Dermis blood vessel endothelial cell (primary cell): ENCODE measurements at regions not wholly inside any gene's neighbourhood (a gene's known extent, or its start where the extent isn't known, plus 50 kb on each side); places are given as distances from the start of the nearest gene placed in this dataset.
A peak's percentile ranks its signal among the peaks of the same experiment; 100 is the strongest.
"Not testable (repeated sequence)": the region's sequence is repeated elsewhere in the genome, so short reads cannot be mapped to it uniquely, and the experiment has no call there.

ENCODE experiments used
- DNase-seq: peaks from one replicate; pipeline ENCODE4 v3.0.0; 2010

DNA sequence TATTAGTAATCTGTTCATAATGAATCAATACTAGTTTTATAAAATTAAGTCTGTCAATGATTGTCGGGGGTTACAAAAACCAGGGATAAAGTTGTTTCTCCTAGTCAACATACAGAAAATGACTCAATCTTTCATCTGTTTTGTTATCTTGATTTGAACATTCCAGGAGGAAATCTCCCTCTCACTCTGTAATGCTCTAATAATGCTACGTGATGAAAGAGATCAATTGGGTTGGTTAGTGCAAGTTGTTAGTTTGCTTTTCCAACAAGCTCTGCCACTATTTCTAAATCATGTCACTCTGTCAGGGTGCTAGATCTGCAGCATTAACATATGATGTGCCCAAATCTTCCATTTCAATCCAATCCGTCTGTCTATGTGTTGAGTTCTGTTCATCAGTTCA lies 379.5 kb upstream of the GJE1 start:
- DNase-seq, result no peak

DNA sequence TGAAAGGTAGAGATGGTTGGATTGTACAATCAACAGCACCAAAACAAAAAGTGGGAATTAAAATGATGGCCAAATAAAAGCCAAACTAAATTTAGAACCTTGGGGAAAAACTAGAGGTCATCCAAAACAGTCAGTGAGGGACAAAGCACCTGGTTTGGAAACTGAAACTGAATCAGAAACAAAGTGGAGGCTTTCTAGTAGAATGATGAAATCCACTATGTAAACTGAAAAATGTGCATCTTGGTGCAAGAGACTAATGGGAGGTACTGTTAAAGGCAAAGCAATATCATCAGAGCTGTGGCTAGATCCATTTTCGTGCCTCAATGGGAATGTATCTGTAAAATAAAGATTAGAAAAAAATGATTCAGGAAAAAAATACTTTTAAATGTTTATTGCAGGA lies 380.0 kb upstream of the GJE1 start:
- DNase-seq, result no peak

DNA sequence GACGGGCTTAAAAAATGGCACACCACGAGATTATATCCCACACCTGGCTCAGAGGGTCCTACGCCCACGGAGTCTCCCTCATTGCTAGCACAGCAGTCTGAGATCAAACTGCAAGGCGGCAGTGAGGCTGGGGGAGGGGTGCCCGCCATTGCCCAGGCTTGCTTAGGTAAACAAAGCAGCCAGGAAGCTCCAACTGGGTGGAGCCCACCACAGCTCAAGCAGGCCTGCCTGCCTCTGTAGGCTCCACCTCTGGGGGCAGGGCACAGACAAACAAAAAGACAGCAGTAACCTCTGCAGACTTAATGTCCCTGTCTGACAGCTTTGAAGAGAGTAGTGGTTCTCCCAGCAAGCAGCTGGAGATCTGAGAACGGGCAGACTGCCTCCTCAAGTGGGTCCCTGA lies 386.4 kb upstream of the GJE1 start:
- not testable (repeated sequence) for DNase-seq

DNA sequence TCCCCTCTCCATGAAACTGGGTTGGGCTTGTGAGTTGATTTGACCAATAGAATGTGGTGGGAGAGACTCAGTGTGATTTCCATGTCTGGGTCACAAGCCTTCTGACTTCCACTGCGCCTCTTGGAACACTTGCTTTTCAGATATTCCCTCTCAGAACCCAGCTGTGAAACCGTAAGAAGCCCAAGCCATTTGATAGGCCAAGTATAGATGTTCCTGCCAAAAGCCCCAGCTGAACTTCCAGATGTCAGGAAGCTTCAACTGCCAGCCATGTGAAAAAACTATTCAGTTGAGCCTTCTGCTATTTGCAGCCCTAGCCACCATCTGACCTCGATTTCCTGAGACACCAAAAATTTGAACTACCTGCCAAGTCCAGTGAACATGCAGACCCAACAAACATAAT lies 387.8 kb upstream of the GJE1 start:
- peak; percentile 89 for DNase-seq

DNA sequence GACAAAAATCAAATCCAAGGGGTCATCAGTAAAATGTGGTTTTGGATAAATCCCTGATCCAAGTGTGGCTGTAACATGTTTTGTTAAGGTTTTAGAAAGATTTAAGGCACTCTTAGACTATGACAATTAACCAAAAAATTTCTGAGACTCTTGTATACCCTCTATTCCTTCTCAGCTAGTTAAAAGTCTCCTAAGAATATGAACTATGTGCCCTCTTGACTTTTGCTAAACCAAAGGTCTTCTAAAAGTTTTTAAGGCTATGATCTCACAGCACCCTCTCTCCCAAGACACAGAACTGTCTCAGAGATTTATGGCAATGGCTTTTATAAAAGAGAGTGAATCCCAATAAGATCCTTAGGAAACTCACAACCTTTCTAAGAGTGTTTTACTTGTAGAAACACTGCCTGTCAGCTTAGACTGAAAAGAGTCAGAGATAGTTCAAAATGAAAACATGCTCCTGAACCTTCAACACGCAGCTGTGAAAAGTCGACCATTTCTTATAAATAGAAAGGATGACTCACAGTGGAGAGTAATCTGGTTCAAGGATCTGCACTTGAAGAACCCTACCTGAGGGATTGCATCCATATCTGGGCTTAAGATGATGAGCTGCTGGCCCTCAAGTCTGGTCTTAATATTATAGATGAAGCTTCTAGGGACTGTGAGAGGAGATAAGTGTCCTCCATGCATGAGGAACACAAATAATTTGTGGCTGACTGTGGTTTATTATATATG lies 388.4 kb upstream of the GJE1 start:
- DNase-seq, result peak; percentile 16

DNA sequence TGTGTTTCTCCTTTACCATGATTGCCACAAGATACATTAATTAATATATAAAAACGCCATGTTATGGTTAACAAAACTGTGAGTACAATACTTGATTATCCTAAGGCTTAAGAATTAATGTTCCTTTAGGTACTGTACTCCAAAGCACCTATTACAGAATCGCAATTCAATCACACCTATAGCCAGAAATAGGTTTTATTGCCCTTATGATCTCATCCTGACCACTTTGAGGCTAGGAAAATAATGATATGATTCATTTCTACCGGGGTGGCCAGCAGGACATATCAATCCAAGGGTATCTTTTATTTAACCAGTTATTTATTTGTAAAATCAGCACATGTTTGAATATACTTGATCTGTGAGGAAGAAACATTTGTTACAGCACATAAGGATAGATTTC lies 396.6 kb upstream of the GJE1 start:
- no peak for DNase-seq

DNA sequence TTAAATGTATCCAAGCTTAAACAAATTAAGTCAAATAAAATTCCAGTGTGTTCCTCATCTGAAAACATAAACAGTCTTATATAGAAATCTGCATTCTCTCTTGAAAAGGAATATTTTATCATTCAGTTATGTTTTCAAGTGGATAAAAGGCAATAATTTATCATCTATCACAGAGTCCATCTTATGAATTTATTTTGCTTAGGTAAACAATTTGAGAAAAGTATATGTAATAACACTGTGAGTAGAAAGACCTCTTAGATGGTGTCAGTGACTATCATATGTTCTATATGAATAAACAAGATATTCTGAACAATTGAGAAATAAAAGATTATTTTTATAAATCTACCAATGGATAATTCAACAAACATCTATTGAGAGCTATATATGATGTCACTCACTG lies 397.6 kb upstream of the GJE1 start:
- no peak for DNase-seq

DNA sequence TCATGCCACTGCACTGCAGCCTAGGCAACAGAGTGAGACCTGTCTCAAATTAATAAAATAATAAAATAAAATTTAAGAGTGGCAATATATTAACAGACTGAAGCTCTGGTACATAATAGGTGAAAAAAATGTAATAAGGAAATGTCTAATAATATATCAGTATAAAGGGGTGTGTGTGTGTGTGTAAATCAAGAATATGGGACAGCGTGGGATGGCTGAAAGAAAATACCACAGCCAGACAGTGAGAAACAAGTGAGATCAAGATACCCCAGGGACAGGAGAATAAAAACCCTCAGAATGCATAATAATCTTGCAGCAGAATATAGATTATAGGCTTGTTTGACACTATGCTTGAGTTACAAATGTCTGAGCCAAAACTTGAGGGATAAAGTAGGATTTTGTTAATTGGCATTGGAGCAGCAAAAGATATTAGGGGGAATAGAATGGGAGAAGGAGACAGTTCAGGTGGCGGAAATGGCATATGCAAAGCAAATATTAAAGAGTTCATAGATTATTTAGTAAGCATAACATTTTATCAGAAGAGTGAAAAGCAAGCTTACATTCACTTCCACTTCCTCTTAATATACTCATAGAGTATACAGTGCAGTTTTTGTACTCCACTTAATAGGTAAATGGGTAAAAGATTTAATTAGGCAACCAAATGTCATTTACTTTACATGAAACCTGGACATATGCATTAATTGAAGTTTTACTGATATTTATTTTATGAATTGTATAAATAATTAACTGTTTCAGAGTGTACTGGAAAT lies 398.5 kb upstream of the GJE1 start:
- DNase-seq, result no peak

DNA sequence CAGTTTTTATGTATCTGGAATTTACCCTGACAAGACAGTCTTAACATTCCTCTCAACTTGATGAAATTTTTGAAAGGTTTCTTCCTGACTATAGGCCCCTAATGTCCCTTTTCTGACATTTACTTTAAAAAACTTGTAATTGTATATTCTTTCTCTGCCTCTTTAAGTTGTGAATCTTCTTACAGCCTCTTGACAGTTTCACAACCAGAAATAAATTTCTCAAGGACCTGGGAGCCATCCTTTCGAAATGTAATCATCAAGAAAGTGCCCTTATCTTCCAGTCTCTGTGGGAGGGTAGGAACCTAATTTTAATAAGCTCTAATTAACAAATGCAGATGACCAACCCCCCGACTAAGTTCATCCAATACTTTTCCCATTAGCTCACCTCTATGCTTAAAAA lies 403.6 kb upstream of the GJE1 start:
- DNase-seq, result no peak

DNA sequence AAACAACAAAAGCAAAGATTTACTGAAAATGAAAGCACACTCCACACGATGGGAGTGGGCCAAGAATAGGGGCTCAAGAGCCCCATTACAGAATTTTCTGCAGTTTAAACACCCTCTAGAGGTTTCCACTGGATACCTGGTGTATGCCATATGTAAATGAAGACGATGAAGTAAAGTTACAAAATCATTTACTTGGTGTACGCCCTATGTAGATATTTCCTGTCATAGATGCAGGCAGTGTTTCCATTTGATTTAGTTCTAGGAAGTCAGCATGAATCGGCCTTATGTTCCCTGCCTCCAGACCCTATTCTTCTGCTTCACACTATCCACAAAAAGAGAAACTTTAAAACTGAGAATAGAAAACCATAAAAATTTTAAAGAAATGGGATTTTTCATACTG lies 404.4 kb upstream of the GJE1 start:
- DNase-seq, result peak; percentile 27

DNA sequence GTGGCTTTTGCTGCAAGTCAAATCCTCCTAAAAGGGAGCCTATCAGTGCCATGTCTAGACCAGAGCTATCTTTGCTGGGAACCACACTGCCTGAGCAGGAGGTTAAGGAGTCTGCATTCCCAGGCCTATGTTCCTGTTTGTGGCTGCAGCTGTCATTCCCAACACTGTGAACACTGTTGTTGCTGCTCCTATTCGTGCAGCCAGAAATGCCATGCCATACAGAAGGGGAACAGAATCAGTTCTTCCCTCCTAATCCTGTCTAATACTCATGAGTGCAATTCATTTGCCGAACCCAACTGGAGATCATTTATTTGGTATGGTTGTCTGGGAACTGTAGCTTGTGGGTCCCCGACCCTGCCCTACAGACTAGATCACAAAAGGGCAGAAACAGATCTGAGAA lies 406.5 kb upstream of the GJE1 start:
- DNase-seq, result peak; percentile 28

DNA sequence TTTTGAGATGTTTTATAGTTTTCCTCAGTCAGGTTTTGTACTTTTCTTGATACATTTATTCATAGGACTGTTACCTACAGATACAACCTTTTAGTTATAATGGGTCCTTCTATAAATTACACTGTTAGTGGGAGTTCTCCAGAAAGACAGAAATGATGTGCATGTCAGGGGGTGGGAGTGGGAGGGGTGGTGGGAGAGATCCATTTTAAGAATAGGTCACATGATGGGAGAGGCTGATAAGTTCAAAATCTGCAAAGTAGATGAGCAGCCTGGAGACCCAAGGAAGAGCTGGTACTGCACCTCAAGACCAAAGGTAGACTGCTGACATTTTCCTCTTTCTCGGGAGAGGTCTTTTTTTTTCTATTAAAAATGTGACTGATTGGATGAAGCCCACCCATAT lies 408.0 kb upstream of the GJE1 start:
- DNase-seq, result no peak

DNA sequence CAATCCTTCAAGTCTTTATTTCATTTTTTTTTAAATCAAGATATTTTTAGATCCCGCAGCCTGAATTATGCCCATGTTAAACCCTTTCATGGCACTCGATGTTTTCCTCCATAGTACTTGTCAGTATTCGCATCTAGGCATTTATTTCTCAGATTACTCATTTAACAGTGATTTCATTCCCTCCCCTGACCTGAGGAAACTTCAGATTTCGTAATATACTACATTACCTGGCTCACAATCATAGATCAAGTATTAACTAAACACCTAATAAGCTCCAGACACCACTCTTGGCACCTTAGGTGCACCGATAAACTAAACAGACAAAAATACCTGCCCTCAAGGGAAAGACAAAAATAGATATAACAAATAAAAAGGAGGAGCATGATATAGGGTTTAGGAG lies 413.2 kb upstream of the GJE1 start:
- no peak for DNase-seq

DNA sequence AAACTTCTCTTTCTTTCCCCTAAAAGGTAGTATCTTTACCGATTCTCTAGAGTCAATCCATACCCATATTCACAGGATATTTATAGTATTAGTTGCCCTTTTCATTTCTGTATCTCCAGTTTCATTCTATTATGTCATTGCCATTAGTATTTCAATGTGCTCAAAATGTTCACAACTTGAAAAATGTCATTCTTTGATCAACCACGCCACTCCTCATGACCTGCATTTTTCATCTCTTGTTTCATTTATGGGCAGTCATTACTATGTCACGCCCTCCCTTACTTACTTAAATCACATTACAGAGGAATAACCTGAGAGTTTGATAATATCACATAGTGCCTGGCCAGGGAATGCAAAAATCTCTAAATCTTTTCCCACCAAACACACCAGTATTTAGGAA lies 427.3 kb upstream of the GJE1 start:
- DNase-seq, result no peak

DNA sequence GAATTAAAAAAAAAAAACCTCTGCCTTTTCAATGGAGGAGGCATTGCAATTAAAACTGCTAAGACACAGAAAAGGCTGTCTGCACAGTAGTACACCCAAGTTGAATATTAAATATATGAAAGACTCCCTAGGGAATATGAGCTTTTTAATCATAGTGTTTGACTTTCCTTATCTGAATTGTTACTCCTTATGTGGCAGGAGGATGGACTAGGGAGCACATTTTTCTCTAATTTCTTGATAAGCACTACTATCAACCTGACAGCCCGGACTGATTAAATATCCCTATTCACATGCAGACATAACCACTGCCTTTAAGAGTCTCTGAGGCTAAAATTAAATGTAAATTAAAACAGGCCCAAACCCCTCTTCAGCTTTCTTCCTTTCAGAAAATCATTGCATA lies 428.6 kb upstream of the GJE1 start:
- DNase-seq, result no peak

DNA sequence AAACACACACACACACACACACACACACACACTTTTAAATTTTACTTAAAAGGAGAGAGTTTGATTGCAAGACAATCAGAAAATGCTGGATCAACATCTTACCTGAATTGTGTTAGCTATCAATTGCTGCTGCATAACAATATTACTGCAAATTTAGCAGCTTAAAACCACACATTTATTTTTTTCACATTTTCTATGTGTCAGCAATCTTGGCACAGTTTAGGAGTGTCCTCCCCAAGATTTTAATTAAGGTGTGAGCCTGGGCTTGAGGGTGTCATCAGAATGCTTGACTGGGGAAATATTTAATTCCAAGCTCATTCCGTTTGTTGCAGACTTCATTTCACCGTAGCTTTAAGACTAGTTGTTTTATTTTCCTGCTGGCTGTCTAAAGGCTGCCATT lies 431.0 kb upstream of the GJE1 start:
- no peak for DNase-seq

DNA sequence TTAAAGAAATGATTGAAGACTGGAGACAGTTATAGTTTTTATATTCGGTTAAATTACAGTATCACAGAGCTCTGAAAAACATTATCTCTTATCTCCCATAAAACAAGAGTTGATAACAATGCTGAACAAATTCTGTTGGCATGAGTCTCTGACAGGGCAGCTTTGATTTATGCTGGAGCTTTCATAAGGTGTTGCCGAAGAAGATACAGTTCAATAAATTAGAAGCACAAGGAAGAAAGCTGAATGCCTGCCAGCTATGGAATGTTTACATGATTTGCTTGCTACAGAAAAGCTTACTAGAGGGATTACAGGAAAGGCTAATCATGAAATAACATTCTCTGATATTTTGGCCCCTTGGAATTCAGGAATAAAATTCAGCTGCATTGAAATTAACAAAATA lies 431.9 kb upstream of the GJE1 start:
- DNase-seq, result peak; percentile 24

DNA sequence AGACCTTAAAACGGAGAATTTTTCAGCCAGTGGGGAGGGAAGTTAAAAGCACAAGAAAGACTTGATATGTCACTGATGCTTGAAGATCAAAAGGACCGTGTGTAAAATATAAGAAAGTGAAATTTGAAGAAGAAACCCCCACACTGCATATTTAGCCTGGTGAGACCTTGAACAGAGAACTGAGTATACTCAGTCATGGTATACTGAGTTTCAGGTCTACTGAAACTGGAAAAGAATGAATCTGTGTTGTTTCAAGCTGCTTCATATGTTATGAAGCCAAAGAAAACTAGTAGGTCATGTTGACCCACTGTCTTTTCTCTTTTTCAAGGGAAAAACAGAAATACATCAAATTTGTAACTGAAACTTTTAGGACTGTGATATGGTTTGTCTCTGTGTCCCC lies 443.8 kb upstream of the GJE1 start:
- no peak for DNase-seq

DNA sequence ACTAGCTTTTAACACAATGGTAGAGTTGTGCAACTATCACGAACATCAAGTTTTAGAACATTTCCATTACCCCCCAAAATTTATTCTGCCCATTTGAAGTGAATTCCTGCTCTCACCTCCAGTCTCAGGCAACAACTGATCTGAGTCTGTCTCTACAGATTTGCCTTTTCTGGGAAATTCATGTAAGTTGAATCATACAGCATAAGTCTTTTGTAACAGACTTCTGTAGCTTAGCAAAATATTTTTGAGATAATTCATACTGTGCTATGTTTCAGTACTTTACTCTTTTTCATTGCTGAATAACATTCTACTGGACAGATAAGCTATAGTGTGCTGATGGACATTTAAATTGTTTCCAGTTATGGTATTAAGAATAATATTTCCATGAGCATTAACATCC lies 447.3 kb upstream of the GJE1 start:
- DNase-seq, result no peak

DNA sequence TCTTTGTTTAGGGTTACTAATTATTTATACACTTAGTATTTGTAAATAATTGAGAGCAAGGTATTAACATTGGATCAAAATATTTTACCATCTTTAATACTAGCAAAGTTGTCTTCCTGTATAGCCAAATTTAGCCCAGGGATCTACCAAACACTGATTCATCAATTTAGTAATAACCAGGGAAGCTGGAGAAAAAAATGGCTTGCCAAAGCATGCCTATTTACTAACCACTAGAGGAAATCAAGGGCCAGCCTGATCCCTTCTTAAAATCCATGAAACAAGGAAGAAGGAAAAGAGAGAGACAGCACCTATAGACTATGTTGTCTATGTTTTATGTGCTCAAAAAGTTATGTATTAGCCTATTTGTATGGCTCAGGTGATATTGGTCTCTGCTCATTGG lies 450.3 kb upstream of the GJE1 start:
- no peak for DNase-seq

DNA sequence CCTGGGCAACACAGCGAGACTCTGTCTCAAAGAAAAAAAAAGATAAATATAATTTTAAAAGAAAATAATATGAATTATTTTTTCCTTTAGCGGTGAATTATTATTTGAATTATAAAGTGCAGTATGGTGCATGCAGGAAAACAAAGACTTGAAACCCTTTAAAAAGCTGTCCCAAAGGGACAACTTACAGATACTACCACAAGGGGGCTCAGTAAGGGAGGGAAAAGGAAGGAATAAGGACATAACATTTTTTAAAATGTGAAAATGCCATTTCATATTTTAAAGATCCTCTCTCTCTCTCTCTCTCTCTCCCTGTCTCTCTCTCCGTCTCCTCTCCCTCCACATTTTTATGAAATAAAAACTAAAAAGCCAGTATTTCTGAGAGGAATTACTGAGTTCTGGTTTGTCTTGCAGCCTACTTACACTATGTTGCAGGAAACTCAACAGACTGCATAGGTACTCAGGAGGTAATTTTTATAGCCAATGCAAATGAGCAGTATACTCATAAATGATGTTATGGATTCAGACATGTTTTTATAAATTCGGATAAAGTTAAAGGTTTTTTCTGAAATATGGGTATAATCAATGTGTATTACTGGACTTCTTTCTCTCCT lies 455.0 kb upstream of the GJE1 start:
- peak; percentile 63 for DNase-seq

DNA sequence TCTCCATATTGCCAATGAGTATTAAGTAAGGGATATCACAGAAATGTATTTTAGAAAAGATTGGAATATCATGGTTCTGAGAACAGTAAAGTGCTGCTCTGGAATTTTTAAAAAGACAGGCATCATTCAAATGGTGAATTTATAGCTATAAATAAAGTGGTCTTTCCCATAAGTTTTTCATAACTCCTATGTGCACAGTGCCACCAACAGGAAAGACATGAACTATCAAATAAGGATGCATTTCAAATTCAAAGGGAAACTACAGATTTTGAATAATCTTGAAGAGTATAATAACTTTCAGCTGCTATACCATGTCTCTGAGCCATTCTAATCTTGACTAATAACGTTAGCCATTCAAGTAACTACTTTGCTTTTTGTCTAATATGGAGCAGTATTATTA lies 456.8 kb upstream of the GJE1 start:
- DNase-seq, result peak; percentile 52

DNA sequence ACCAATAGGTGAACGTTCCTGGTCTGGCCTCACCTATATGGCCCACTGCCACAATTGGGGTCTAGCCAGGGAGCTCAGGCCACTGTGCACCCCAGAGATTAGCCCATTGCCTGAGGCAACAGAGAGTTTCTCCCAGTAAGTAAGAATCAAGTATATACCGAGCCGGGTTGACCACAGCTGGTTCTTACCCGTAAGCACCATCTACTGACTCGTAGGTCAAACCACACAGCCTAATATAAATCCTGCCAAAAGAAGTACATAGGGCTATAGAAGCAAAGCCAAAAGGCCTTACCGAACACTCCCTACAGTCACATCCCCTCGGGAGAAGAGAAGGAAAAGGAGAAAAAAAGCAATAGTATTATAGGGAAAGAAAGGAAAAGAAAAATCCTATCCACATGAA lies 463.6 kb upstream of the GJE1 start:
- DNase-seq, result no peak
